ENCODE measurements at regions not wholly inside any gene's neighbourhood (a gene's known extent, or its start where the extent isn't known, plus 50 kb on each side); places are given as distances from the start of the nearest gene placed in this dataset.

GRCh38 chr1:90393025-90393424 lies 324.1 kb downstream of the BARHL2 start:
- H3K4me3 ChIP-seq = no peak overlapping the region
- H3K27me3 ChIP-seq = no peaks in the 10 kb centered on the region
- intact Hi-C loops (cut with DNase I; ENCODE audit: low total_unique reads) = no loop called here
- H3K36me3 ChIP-seq (ENCODE audit: low read depth, missing control alignments) = no peaks in the 10 kb centered on the region
- no peak for DNase-seq
- no peak for TF ChIP-seq CTCF (IDR thresholded peaks at IDR 0.05)
- TF ChIP-seq POLR2A (IDR thresholded peaks at IDR 0.05) = no peak
- H3K27ac ChIP-seq = no peak overlapping the region
- no peaks in the 10 kb centered on the region for H3K9me3 ChIP-seq
- no peaks in the 10 kb centered on the region for H3K4me1 ChIP-seq

GRCh38 chr1:90391126-90391525 lies 326.0 kb downstream of the BARHL2 start:
- WGBS, 2 donors = 83 to 100% methylated on average over 1 of the region's 1 CpG
- TF ChIP-seq CTCF (IDR thresholded peaks at IDR 0.05) (no peak), POLR2A (IDR thresholded peaks at IDR 0.05) (no peak)
- H3K4me3 ChIP-seq = no peak overlapping the region
- no peaks in the 10 kb centered on the region for H3K27me3 ChIP-seq
- no peaks in the 10 kb centered on the region for H3K4me1 ChIP-seq
- no peak for DNase-seq
- no peaks in the 10 kb centered on the region for H3K36me3 ChIP-seq (ENCODE audit: low read depth, missing control alignments)
- no peak overlapping the region for H3K27ac ChIP-seq
- intact Hi-C loops (cut with DNase I; ENCODE audit: low total_unique reads) = no loop called here
- H3K9me3 ChIP-seq = no peaks in the 10 kb centered on the region

GRCh38 chr1:90387805-90388204 lies 329.3 kb downstream of the BARHL2 start:
- no peak for DNase-seq

GRCh38 chr1:90386899-90387720 lies 330.0 kb downstream of the BARHL2 start:
- no peak overlapping the region for H3K27ac ChIP-seq
- no peaks in the 10 kb centered on the region for H3K27me3 ChIP-seq
- WGBS, 2 donors = 76 to 79% methylated on average over 3 of the region's 3 CpGs
- H3K9me3 ChIP-seq = no peaks in the 10 kb centered on the region
- TF ChIP-seq POLR2A (IDR thresholded peaks at IDR 0.05) = no peak
- no peak for TF ChIP-seq CTCF (IDR thresholded peaks at IDR 0.05)
- no peaks in the 10 kb centered on the region for H3K4me1 ChIP-seq
- DNase-seq = no peak
- H3K4me3 ChIP-seq = no peak overlapping the region
- H3K36me3 ChIP-seq (ENCODE audit: low read depth, missing control alignments) = no peaks in the 10 kb centered on the region
- intact Hi-C loops (cut with DNase I; ENCODE audit: low total_unique reads) = no loop called here

More at GRCh38 chr1:90387805-90388204, 329.3 kb downstream of the BARHL2 start:
- Histone ChIP-seq H3K9me3 (no peaks in the 10 kb centered on the region), H3K27ac (no peak overlapping the region), H3K27me3 (no peaks in the 10 kb centered on the region), H3K4me3 (no peak overlapping the region), H3K36me3 (ENCODE audit: low read depth, missing control alignments) (no peaks in the 10 kb centered on the region), H3K4me1 (no peaks in the 10 kb centered on the region)
- TF ChIP-seq CTCF (IDR thresholded peaks at IDR 0.05) (no peak), POLR2A (IDR thresholded peaks at IDR 0.05) (no peak)
- whole genome bisulfite sequencing, 2 donors = 57 to 65% methylated on average over 6 of the region's 6 CpGs
- intact Hi-C loops (cut with DNase I; ENCODE audit: low total_unique reads) = no loop called here

GRCh38 chr1:90384193-90384592 lies 332.9 kb downstream of the BARHL2 start:
- Histone ChIP-seq H3K36me3 (ENCODE audit: low read depth, missing control alignments) (no peaks in the 10 kb centered on the region), H3K9me3 (no peaks in the 10 kb centered on the region), H3K4me3 (no peak overlapping the region), H3K27me3 (no peaks in the 10 kb centered on the region), H3K4me1 (no peaks in the 10 kb centered on the region), H3K27ac (no peak overlapping the region)
- intact Hi-C loops (cut with DNase I; ENCODE audit: low total_unique reads) = no loop called here
- 66 to 68% methylated on average over 6 of the region's 6 CpGs for WGBS, 2 donors
- no peak for DNase-seq
- TF ChIP-seq CTCF (IDR thresholded peaks at IDR 0.05) = no peak
- TF ChIP-seq POLR2A (IDR thresholded peaks at IDR 0.05) = no peak
